Activated CD4-positive, alpha-beta T cell treated with anti-CD3 and anti-CD28 coated beads, Interleukin-2, amount 50 U/mL, for 16 hours (primary cell): ENCODE measurements at regions not wholly inside any gene's neighbourhood (a gene's known extent, or its start where the extent isn't known, plus 50 kb on each side); places are given as distances from the start of the nearest gene placed in this dataset.
"Not testable (repeated sequence)": the region's sequence is repeated elsewhere in the genome, so short reads cannot be mapped to it uniquely, and the experiment has no call there.

ENCODE experiments used
- DNase-seq: peaks from one replicate; pipeline ENCODE4 v3.0.0-alpha.2; 2020

- DNase-seq, result not testable (repeated sequence)
These were observed 549.4 kb downstream of the TRAM1L1 start for GRCh38 chr4:116536024-116536423.

- DNase-seq, result peak; percentile 5
These were observed 553.5 kb downstream of the TRAM1L1 start for GRCh38 chr4:116531870-116532269.

GRCh38 chr4:116531026-116531425 lies 554.4 kb downstream of the TRAM1L1 start:
- DNase-seq, result no peak

DNA sequence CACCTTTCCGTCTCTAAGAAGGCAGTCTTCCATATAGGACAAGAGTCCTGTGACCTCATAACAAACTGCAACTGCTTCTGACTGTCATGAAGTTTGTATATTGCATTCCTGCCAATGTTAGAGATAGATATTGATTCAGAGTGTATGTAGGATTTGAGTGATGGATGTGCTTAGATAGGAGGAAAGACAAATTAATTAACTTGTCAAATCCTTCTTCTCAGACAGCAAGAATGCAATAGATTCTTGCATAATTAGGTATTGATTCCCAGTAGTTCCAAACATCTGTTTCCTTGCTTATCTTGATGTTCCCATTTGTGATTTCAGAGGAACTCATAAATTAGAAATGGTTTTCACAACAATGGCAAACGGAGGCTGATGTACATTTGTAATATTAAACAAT lies 555.3 kb downstream of the TRAM1L1 start:
- no peak for DNase-seq

GRCh38 chr4:116529129-116529528 lies 556.2 kb downstream of the TRAM1L1 start:
- no peak for DNase-seq

DNA sequence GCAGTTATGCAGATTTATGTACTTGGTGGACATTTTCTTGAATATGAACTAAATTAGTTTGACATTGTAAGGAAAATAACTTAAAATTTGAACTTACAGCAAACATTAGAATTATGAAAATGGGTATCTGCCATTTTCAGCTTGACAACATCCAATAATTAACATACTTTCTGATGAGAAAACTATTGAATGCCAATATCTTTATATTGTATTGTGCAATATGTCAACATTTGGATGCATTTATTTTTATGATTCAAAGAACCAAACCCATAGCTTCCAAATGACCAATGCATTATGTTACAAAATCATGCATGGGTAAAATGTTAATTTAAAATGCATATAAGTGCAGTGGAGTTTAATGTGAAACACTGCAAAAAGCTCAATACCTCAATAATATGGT lies 562.5 kb downstream of the TRAM1L1 start:
- DNase-seq, result no peak

- DNase-seq, result no peak
These were observed 564.5 kb downstream of the TRAM1L1 start for GRCh38 chr4:116520886-116521285.

- DNase-seq, result no peak
These were observed 568.7 kb downstream of the TRAM1L1 start for GRCh38 chr4:116516711-116517110.

DNA sequence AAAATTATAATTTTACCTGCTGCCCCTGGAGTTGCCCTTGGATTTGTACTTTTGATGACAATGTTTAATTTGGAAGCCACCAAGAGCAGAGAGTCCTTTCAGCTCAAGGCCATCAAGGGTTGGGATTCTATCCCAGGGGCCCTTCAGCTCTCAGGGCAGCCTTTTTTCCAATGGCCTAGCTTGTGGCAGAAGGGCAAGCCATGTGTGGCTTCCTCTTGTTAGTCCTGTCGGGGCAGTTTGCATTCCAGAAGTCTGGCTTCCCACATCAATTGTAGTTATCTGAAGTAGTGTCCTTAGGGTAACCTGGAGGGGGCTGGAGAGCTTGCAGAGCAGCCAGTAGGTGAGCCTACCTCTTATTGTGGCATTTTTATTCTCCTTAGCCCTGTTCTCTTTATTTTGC lies 569.4 kb downstream of the TRAM1L1 start:
- no peak for DNase-seq

DNA sequence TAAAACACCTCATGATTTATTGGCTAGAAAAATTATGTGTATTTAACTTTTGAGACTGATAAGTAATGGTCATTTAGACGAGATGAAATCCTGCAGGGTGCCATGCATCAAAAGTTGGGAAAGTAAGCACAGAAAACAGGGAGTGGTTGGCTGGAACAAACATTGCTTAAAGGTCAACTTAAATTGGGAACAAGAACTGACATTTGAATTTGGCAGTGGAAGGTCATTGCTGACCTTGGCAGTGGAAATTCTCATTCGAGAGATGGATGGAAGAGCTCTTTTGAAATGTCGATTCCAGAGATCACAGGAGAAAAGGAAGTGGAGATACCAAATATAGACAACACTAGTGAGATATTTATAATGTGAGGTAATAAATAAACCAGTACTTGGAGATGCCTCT lies 572.8 kb downstream of the TRAM1L1 start:
- DNase-seq, result no peak

- no peak for DNase-seq
These were observed 583.4 kb downstream of the TRAM1L1 start for GRCh38 chr4:116501954-116502353.

GRCh38 chr4:116500225-116500624 lies 585.2 kb downstream of the TRAM1L1 start:
- DNase-seq, result no peak

GRCh38 chr4:116489739-116490138 lies 595.6 kb downstream of the TRAM1L1 start:
- no peak for DNase-seq

DNA sequence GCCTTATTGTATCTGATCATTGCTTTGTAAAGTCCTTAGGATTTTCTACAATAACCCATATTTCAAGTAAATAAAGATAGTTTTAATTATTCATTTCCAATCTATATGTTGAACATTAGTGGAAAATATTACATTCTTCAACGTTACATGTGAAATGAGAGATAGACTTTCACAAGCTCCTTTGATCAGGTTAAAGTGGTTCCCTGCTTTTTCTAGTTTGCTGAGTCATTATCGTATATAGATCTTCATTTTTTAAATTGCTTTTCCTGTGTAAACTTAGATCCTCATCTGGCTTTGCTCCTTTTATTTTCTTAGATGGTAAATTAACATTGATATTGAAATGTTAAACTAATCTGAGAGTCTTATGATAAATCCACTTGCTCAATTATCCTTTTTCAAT lies 599.0 kb downstream of the TRAM1L1 start:
- DNase-seq, result no peak

DNA sequence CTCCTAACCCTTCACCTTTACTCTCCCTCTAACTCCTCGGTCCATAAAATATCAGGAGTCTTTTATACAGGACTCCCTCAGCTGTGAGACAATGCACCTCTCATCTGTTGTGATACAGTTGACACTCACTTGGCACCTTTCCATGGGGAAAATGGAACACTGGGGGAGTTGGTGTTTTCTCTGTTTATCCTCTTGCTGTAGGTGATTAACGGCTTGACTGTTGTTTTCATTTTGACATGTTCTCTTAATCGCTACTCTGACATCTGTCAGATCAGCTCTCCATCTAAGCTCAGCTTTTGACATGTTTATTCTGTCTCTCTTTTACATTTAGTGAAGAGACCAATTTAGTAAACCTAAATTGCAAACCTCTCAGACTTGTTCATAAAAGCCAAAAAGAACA lies 604.8 kb downstream of the TRAM1L1 start:
- DNase-seq, result no peak

- no peak for DNase-seq
These were observed 607.0 kb downstream of the TRAM1L1 start for GRCh38 chr4:116478343-116478742.

GRCh38 chr4:116469582-116469981 lies 615.8 kb downstream of the TRAM1L1 start:
- DNase-seq, result no peak

DNA sequence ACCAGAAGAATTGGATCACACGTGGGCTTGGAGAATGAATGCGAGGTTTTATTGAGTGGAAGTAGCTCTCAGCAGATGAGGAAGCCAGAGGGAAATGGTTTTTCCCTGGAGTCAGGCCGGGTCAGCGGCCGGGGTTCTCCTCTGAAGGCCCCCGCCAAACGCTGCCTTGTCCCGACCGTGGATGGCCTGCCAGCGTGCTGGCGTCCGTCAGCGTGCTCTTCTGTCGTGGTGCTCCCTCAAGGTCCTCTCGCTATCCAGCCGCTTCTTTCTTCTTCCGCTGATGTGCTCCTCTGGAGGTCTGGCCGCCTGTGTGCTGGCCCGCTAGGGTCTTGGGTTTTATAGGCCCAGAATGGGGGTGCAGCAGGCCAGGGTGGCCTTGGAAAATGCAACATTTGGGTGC lies 632.2 kb downstream of the TRAM1L1 start:
- no peak for DNase-seq

GRCh38 chr4:116449764-116450163 lies 635.6 kb downstream of the TRAM1L1 start:
- DNase-seq, result no peak

GRCh38 chr4:116444117-116444516 lies 641.3 kb downstream of the TRAM1L1 start:
- no peak for DNase-seq

GRCh38 chr4:116438981-116439729 lies 646.2 kb downstream of the TRAM1L1 start:
- DNase-seq, result no peak

GRCh38 chr4:116438417-116438816 lies 647.0 kb downstream of the TRAM1L1 start:
- no peak for DNase-seq

DNA sequence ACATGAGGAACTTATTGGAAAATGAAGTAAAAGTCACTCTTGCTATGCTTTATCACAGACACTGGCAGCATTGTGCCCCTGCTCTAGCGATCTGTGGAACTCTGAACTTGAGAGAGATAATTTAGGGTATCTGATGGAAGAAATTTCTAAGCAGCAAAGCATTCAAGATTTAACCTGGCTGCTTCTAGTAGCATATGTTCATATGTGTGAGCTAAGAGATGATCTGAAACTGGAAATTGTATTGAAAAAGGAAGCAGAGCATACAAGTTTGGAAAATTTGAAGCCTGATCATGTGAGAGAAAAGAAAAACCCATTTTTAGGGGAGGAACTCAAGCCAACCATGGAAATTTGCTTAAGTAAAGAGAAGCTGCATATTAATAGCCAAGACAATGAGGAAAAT lies 657.7 kb downstream of the TRAM1L1 start:
- DNase-seq, result no peak

DNA sequence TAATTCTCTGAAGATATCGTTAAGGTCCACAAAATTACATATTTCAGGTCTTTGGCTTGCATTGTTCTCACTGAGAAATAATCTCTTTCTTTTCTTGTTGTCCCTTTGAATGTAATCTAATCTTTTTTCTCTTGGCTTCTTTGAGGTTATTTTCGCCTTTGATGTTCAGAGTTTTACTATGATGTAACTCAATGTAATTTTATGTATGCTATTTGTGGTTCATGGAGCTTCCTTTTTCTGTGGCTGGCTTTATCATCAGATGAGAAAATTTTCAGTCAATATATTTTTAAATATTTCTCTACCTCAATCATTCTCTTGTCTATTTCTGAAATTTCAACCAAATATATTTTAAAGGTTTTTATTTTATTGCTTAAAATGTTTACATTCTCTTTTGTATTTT lies 672.2 kb downstream of the TRAM1L1 start:
- no peak for DNase-seq

DNA sequence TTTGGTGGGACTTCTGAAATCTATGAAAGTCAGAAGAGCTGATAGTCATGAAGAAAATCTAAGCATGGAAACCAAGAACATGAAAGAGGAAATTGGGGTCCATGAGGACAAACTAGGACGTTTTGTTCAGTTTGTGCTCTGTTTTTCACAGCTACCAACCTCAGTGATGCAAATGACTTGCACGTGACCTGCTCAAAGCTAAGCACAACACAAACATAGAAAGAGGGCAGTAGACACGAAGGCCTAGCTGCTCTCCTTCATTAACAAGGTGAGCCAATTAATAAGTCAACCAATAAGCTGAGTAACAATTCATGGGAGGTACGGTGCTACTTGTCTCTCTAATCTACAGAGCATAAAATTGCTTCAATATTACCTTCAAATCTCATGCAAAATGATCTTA lies 684.1 kb downstream of the TRAM1L1 start:
- no peak for DNase-seq
